Retinal pigment epithelial cell (primary cell): ENCODE measurements at regions not wholly inside any gene's neighbourhood (a gene's known extent, or its start where the extent isn't known, plus 50 kb on each side); places are given as distances from the start of the nearest gene placed in this dataset.

ENCODE experiments used
- DNase-seq: peaks from one replicate; pipeline ENCODE4 v3.0.0-alpha.2; 2010; ENCODE audit warnings: low read depth
- H3K4me3 ChIP-seq: 2 replicates; pipeline ENCODE4 v1.5.1; 2011; ENCODE audit warnings: mild to moderate bottlenecking, low read length, control low read depth, moderate library complexity
- TF ChIP-seq, protein P1 (sequence below): conservative IDR thresholded peaks from 2 replicates; pipeline ENCODE4 v1.5.1; 2011; ENCODE audit warnings: low read depth, low read length, control low read depth, inconsistent platforms

GRCh38 chrX:74251006-74251930, 52.7 kb upstream of the ZCCHC13 start:
- TF ChIP-seq, protein P1, sequence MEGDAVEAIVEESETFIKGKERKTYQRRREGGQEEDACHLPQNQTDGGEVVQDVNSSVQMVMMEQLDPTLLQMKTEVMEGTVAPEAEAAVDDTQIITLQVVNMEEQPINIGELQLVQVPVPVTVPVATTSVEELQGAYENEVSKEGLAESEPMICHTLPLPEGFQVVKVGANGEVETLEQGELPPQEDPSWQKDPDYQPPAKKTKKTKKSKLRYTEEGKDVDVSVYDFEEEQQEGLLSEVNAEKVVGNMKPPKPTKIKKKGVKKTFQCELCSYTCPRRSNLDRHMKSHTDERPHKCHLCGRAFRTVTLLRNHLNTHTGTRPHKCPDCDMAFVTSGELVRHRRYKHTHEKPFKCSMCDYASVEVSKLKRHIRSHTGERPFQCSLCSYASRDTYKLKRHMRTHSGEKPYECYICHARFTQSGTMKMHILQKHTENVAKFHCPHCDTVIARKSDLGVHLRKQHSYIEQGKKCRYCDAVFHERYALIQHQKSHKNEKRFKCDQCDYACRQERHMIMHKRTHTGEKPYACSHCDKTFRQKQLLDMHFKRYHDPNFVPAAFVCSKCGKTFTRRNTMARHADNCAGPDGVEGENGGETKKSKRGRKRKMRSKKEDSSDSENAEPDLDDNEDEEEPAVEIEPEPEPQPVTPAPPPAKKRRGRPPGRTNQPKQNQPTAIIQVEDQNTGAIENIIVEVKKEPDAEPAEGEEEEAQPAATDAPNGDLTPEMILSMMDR, result no peak
- no peak overlapping the region for H3K4me3 ChIP-seq
- no peak for DNase-seq

- DNase-seq, result no peak
- TF ChIP-seq, protein P1, result no peak
- no peak overlapping the region for H3K4me3 ChIP-seq
Measured at GRCh38 chrX:74250574-74250973, 53.4 kb upstream of the ZCCHC13 start.

DNA sequence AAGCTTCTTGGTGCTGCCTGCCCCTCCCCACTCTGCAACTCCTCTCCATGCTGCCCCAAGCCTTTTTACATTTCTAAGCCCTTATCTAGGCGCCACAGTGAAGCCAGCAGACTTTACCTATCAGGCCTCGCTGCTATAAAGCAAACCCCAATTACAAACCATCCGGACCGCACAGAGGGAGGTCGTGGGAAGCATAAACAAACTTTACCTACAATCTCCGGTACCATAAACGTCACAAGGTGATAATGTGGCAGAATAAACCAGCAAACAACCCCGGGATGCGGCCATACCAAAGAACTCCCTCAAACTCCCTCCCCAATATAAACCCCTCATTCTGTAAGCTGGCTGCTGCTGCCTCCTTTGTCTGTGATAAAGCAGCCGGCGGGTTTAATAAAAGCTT, 54.0 kb upstream of the ZCCHC13 start:
- TF ChIP-seq, protein P1, result no peak
- no peak overlapping the region for H3K4me3 ChIP-seq
- no peak for DNase-seq

DNA sequence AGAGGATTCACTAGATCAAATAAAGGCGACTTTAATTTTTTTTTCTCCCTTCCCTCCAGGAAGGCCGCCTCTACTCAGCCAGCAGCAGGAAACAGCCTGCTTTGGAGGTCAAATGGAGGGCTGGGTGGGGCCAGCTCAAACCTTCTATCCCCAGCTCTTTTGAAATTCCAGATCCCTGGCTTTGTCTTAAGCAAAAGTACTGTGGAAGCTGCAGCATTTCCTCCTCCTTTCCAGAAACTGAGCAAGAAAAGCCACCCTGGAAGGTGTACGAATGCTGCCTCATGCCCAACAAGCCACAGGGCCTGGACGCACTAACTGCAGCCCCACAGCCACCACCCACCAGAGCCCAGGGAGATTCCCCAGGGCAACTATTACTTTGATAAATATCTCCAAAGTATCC, 55.1 kb upstream of the ZCCHC13 start:
- no peak for DNase-seq
- no peak overlapping the region for H3K4me3 ChIP-seq
- TF ChIP-seq, protein P1, result no peak

GRCh38 chrX:74246524-74246923, 57.5 kb upstream of the ZCCHC13 start:
- no peak overlapping the region for H3K4me3 ChIP-seq
- no peak for DNase-seq
- TF ChIP-seq, protein P1, result no peak

GRCh38 chrX:74242484-74243138, 61.4 kb upstream of the ZCCHC13 start:
- DNase-seq, result no peak
- TF ChIP-seq, protein P1, result no peak

More at GRCh38 chrX:74242484-74243138, 61.4 kb upstream of the ZCCHC13 start:
- no peak overlapping the region for H3K4me3 ChIP-seq
